ENCODE measurements at regions not wholly inside any gene's neighbourhood (a gene's known extent, or its start where the extent isn't known, plus 50 kb on each side); places are given as distances from the start of the nearest gene placed in this dataset.

- no peaks in the 10 kb centered on the region for H3K9me3 ChIP-seq (ENCODE audit: insufficient read depth, low read length)
- H3K79me2 ChIP-seq (ENCODE audit: insufficient read depth, low read length): no peaks in the 10 kb centered on the region
- no peak overlapping the region for H3K4me3 ChIP-seq (ENCODE audit: insufficient read depth, low read length, poor library complexity, severe bottlenecking)
- no peak overlapping the region for H3K4me2 ChIP-seq (ENCODE audit: low read depth, low read length, poor library complexity, severe bottlenecking)
- no peaks in the 10 kb centered on the region for H3K9me2 ChIP-seq (replicated peaks; ENCODE audit: insufficient read depth, low read length)
- H3K36me3 ChIP-seq (ENCODE audit: low read length): no peaks in the 10 kb centered on the region
- no peak overlapping the region for H2AFZ ChIP-seq (ENCODE audit: low read depth, low read length, severe bottlenecking)
- H3K27ac ChIP-seq (ENCODE audit: low read depth, low read length): no peak overlapping the region
- H4K20me1 ChIP-seq (ENCODE audit: low read depth, low read length): no peaks in the 10 kb centered on the region
- H3F3A ChIP-seq (ENCODE audit: insufficient read depth): no peaks in the 10 kb centered on the region
- TF ChIP-seq EZH2phosphoT487 (conservative IDR thresholded peaks at IDR 0.05; ENCODE audit: low read length): no peak
- no peak for TF ChIP-seq CTCF (IDR thresholded peaks at IDR 0.05; ENCODE audit: insufficient read depth, low read length, poor library complexity, severe bottlenecking)
- no peaks in the 10 kb centered on the region for H3K27me3 ChIP-seq (ENCODE audit: low read length)
- H3K9ac ChIP-seq (ENCODE audit: low read length): no peak overlapping the region
Observed at GRCh38 chr11:28983780-28984179, 875.6 kb downstream of the METTL15 start.

GRCh38 chr11:28981381-28981780, 873.2 kb downstream of the METTL15 start:
- Histone ChIP-seq H2AFZ (ENCODE audit: low read depth, low read length, severe bottlenecking) (no peak overlapping the region), H3K9me2 (replicated peaks; ENCODE audit: insufficient read depth, low read length) (no peaks in the 10 kb centered on the region), H4K20me1 (ENCODE audit: low read depth, low read length) (no peaks in the 10 kb centered on the region), H3K36me3 (ENCODE audit: low read length) (no peaks in the 10 kb centered on the region), H3K4me3 (ENCODE audit: insufficient read depth, low read length, poor library complexity, severe bottlenecking) (no peak overlapping the region), H3K4me2 (ENCODE audit: low read depth, low read length, poor library complexity, severe bottlenecking) (no peak overlapping the region), H3K9ac (ENCODE audit: low read length) (no peak overlapping the region), H3F3A (ENCODE audit: insufficient read depth) (no peaks in the 10 kb centered on the region), H3K27me3 (ENCODE audit: low read length) (no peaks in the 10 kb centered on the region), H3K27ac (ENCODE audit: low read depth, low read length) (no peak overlapping the region), H3K79me2 (ENCODE audit: insufficient read depth, low read length) (no peaks in the 10 kb centered on the region), H3K9me3 (ENCODE audit: insufficient read depth, low read length) (no peaks in the 10 kb centered on the region)
- TF ChIP-seq EZH2phosphoT487 (conservative IDR thresholded peaks at IDR 0.05; ENCODE audit: low read length): no peak
- TF ChIP-seq CTCF (IDR thresholded peaks at IDR 0.05; ENCODE audit: insufficient read depth, low read length, poor library complexity, severe bottlenecking): no peak

GRCh38 chr11:28976801-28977145, 868.6 kb downstream of the METTL15 start:
- no peak overlapping the region for H2AFZ ChIP-seq (ENCODE audit: low read depth, low read length, severe bottlenecking)
- no peak overlapping the region for H3K4me2 ChIP-seq (ENCODE audit: low read depth, low read length, poor library complexity, severe bottlenecking)
- H4K20me1 ChIP-seq (ENCODE audit: low read depth, low read length): no peaks in the 10 kb centered on the region
- no peak overlapping the region for H3K9ac ChIP-seq (ENCODE audit: low read length)
- no peaks in the 10 kb centered on the region for H3F3A ChIP-seq (ENCODE audit: insufficient read depth)
- H3K27me3 ChIP-seq (ENCODE audit: low read length): no peaks in the 10 kb centered on the region
- H3K36me3 ChIP-seq (ENCODE audit: low read length): no peaks in the 10 kb centered on the region
- TF ChIP-seq EZH2phosphoT487 (conservative IDR thresholded peaks at IDR 0.05; ENCODE audit: low read length) (no peak), CTCF (IDR thresholded peaks at IDR 0.05; ENCODE audit: insufficient read depth, low read length, poor library complexity, severe bottlenecking) (no peak)
- no peaks in the 10 kb centered on the region for H3K79me2 ChIP-seq (ENCODE audit: insufficient read depth, low read length)
- H3K9me2 ChIP-seq (replicated peaks; ENCODE audit: insufficient read depth, low read length): no peaks in the 10 kb centered on the region
- H3K4me3 ChIP-seq (ENCODE audit: insufficient read depth, low read length, poor library complexity, severe bottlenecking): no peak overlapping the region
- no peaks in the 10 kb centered on the region for H3K9me3 ChIP-seq (ENCODE audit: insufficient read depth, low read length)
- no peak overlapping the region for H3K27ac ChIP-seq (ENCODE audit: low read depth, low read length)

All from SU-DHL-6 (cell line).